ENCODE measurements at regions not wholly inside any gene's neighbourhood (a gene's known extent, or its start where the extent isn't known, plus 50 kb on each side); places are given as distances from the start of the nearest gene placed in this dataset.

DNA sequence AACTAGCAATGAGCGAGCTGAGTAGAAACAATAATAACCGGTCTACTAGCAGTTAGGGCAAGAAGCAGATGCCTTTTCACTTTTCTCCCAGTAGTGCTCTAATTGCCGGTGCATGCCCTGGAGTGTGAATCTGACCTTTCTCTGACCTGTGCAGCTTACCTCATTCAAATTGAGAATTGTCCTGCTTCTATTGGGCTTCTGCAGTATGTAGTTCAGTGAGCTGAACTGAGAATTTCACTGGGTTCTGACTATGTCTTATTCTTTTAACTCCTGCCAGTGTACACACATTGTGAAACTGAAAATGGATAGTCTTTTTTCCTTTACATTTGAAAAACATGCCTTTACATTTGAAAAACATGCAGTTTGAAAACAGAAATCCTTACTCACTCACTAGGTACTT, 157.9 kb upstream of the GRM3 start:
- TF ChIP-seq CTCF (IDR thresholded peaks at IDR 0.05) (no peak), POLR2AphosphoS5 (IDR thresholded peaks at IDR 0.05) (no peak)
